HG03139 (cell line): ENCODE measurements at regions not wholly inside any gene's neighbourhood (a gene's known extent, or its start where the extent isn't known, plus 50 kb on each side); places are given as distances from the start of the nearest gene placed in this dataset.

Experiments used
- ATAC-seq: cut with Tn5 transposase; IDR thresholded peaks from one replicate; pipeline ENCODE4 v1.9.1; 2021; ENCODE audit not compliant: unreplicated experiment

GRCh38 chr12:92034858-92035401 is 110.7 kb downstream of the BTG1 start:
- ATAC-seq, result peak; percentile 70

GRCh38 chr12:92034083-92034482 is 111.6 kb downstream of the BTG1 start:
- no peak for ATAC-seq

- ATAC-seq, result no peak
These were observed 112.7 kb downstream of the BTG1 start for GRCh38 chr12:92032965-92033364.

GRCh38 chr12:92032101-92032500 is 113.5 kb downstream of the BTG1 start:
- no peak for ATAC-seq

GRCh38 chr12:92030618-92031017 is 115.0 kb downstream of the BTG1 start:
- peak; percentile 58 for ATAC-seq

GRCh38 chr12:92029902-92030586 is 115.6 kb downstream of the BTG1 start:
- ATAC-seq, result no peak

- no peak for ATAC-seq
These were observed 116.5 kb downstream of the BTG1 start for GRCh38 chr12:92029136-92029535.

GRCh38 chr12:92028441-92028709 is 117.3 kb downstream of the BTG1 start:
- no peak for ATAC-seq

- no peak for ATAC-seq
These were observed 117.8 kb downstream of the BTG1 start for GRCh38 chr12:92027701-92028440.

GRCh38 chr12:92027243-92027642 is 118.4 kb downstream of the BTG1 start:
- ATAC-seq, result no peak

GRCh38 chr12:92025462-92026207 is 120.0 kb downstream of the BTG1 start:
- no peak for ATAC-seq

GRCh38 chr12:92022093-92022492 is 123.6 kb downstream of the BTG1 start:
- ATAC-seq, result no peak

GRCh38 chr12:92021666-92022035 is 124.0 kb downstream of the BTG1 start:
- ATAC-seq, result no peak

- ATAC-seq, result no peak
These were observed 124.5 kb downstream of the BTG1 start for GRCh38 chr12:92020983-92021665.

GRCh38 chr12:92019491-92020277 is 126.0 kb downstream of the BTG1 start:
- ATAC-seq, result no peak

GRCh38 chr12:92012691-92013090 is 133.0 kb downstream of the BTG1 start:
- ATAC-seq, result no peak

- no peak for ATAC-seq
These were observed 134.6 kb downstream of the BTG1 start for GRCh38 chr12:92010853-92011701.

- ATAC-seq, result no peak
These were observed 135.3 kb downstream of the BTG1 start for GRCh38 chr12:92010368-92010767.

- ATAC-seq, result no peak
These were observed 137.3 kb downstream of the BTG1 start for GRCh38 chr12:92008345-92008744.

- ATAC-seq, result no peak
These were observed 137.9 kb downstream of the BTG1 start for GRCh38 chr12:92007787-92008186.
